Glutamatergic neuron (in vitro differentiated cells): ENCODE measurements at regions not wholly inside any gene's neighbourhood (a gene's known extent, or its start where the extent isn't known, plus 50 kb on each side); places are given as distances from the start of the nearest gene placed in this dataset.
"Not testable (repeated sequence)": the region's sequence is repeated elsewhere in the genome, so short reads cannot be mapped to it uniquely, and the experiment has no call there.

Experiments
- DNase-seq: peaks from one replicate; pipeline ENCODE4 v3.0.0; 2022
- H3K27ac Mint-ChIP-seq: one replicate; pipeline ENCODE4 v1.8.0; 2020; ENCODE audit warnings: mild to moderate bottlenecking, mixed read lengths, inconsistent platforms; ENCODE audit not compliant: unreplicated experiment
- H3K27me3 Mint-ChIP-seq: one replicate; pipeline ENCODE4 v1.8.0; 2020; ENCODE audit warnings: mild to moderate bottlenecking, moderate library complexity, mixed read lengths, inconsistent platforms; ENCODE audit not compliant: unreplicated experiment
- H3K36me3 Mint-ChIP-seq: one replicate; pipeline ENCODE4 v1.8.0; 2020; ENCODE audit warnings: mild to moderate bottlenecking, mixed read lengths, inconsistent platforms; ENCODE audit not compliant: unreplicated experiment
- H3K4me1 Mint-ChIP-seq: one replicate; pipeline ENCODE4 v1.8.0; 2020; ENCODE audit warnings: mild to moderate bottlenecking, low read depth, mixed read lengths, inconsistent platforms; ENCODE audit not compliant: unreplicated experiment
- H3K4me3 Mint-ChIP-seq: one replicate; pipeline ENCODE4 v1.8.0; 2020; ENCODE audit warnings: mild to moderate bottlenecking, mixed read lengths, inconsistent platforms; ENCODE audit not compliant: unreplicated experiment
- H3K9me3 Mint-ChIP-seq: one replicate; pipeline ENCODE4 v1.8.0; 2020; ENCODE audit warnings: mild to moderate bottlenecking, moderate library complexity, mixed read lengths, inconsistent platforms; ENCODE audit not compliant: unreplicated experiment
- TF ChIP-seq, protein P1 (sequence below): fragments of 200-600 bp; sonication (generic); IDR thresholded peaks from one replicate; pipeline ENCODE4 v1.5.0; 2021; ENCODE audit not compliant: partially characterized antibody, unreplicated experiment

- DNase-seq, result no peak
- no peak overlapping the region for H3K27ac Mint-ChIP-seq
- H3K27me3 Mint-ChIP-seq, result no peaks in the 10 kb centered on the region
- TF ChIP-seq, protein P1, sequence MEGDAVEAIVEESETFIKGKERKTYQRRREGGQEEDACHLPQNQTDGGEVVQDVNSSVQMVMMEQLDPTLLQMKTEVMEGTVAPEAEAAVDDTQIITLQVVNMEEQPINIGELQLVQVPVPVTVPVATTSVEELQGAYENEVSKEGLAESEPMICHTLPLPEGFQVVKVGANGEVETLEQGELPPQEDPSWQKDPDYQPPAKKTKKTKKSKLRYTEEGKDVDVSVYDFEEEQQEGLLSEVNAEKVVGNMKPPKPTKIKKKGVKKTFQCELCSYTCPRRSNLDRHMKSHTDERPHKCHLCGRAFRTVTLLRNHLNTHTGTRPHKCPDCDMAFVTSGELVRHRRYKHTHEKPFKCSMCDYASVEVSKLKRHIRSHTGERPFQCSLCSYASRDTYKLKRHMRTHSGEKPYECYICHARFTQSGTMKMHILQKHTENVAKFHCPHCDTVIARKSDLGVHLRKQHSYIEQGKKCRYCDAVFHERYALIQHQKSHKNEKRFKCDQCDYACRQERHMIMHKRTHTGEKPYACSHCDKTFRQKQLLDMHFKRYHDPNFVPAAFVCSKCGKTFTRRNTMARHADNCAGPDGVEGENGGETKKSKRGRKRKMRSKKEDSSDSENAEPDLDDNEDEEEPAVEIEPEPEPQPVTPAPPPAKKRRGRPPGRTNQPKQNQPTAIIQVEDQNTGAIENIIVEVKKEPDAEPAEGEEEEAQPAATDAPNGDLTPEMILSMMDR, result no peak
- no peaks in the 10 kb centered on the region for H3K36me3 Mint-ChIP-seq
- no peak overlapping the region for H3K4me3 Mint-ChIP-seq
- H3K9me3 Mint-ChIP-seq, result no peaks in the 10 kb centered on the region
- H3K4me1 Mint-ChIP-seq, result no peaks in the 10 kb centered on the region
These were observed 177.1 kb downstream of the CD47 start for GRCh38 chr3:107913701-107914100.

DNA sequence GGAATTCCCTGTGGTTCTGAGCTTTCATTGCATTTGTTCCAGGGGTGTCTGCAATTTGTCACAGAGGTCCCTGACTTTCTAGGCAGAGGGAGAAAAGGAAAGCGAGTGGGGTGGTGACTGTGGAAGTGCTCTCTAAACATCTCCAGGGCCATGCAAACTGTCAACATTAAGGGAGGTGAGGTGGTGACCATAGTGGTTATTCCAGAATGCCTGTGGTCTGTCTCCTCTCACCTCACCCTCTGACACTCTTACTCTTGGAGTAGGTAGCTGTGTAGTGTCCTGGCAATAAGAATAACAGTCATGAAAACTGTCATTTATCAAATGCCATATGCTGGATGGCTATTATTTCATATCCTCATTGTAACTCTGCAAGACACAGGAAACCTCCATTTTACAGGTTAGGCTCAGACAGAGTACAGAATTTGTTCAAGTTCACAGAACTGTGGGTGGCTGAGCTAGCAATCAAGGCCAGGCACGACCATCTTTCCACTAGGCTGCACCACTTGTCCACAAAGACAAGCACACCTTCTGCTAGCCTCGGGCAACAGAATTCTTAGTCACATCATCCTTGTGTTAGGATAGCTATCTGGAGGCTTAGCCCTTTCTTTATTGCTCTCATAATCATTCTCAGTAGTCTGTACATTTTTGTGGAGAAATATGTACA lies 179.4 kb downstream of the CD47 start:
- no peaks in the 10 kb centered on the region for H3K9me3 Mint-ChIP-seq
- H3K36me3 Mint-ChIP-seq, result no peaks in the 10 kb centered on the region
- H3K27me3 Mint-ChIP-seq, result no peaks in the 10 kb centered on the region
- TF ChIP-seq, protein P1, result no peak
- no peaks in the 10 kb centered on the region for H3K4me1 Mint-ChIP-seq
- H3K27ac Mint-ChIP-seq, result no peak overlapping the region
- DNase-seq, result no peak
- no peak overlapping the region for H3K4me3 Mint-ChIP-seq

- Mint-ChIP-seq H3K9me3 (no peaks in the 10 kb centered on the region), H3K27me3 (no peaks in the 10 kb centered on the region), H3K4me3 (no peak overlapping the region), H3K4me1 (no peaks in the 10 kb centered on the region), H3K36me3 (no peaks in the 10 kb centered on the region), H3K27ac (no peak overlapping the region)
- DNase-seq, result no peak
- TF ChIP-seq, protein P1, result no peak
These were observed 180.0 kb downstream of the CD47 start for GRCh38 chr3:107910713-107911259.

- not testable (repeated sequence) for H3K4me3 Mint-ChIP-seq, H3K36me3 Mint-ChIP-seq, H3K9me3 Mint-ChIP-seq, H3K27me3 Mint-ChIP-seq, DNase-seq, H3K4me1 Mint-ChIP-seq, H3K27ac Mint-ChIP-seq
These were observed 181.2 kb downstream of the CD47 start for GRCh38 chr3:107909583-107909982.

DNA sequence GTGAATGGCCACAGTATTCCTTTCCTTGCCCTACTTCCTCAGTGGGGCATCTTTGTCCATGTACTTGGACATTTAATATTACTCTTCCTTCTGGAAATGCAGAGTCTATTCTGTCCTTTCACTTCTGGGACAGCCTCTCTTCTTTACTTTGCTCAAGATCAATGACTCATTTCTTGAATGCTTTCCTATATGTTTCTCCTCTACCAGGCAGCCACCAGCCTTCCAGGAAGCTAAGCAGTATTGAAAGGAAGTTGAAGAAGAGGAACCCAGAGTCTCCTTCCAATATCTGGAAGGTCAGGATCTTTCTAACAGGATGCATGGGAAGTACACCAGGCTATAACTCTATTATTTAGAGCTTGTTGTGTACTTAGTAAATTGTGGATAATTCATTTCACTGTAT lies 182.8 kb downstream of the CD47 start:
- Mint-ChIP-seq H3K4me1 (no peaks in the 10 kb centered on the region), H3K9me3 (no peaks in the 10 kb centered on the region), H3K27me3 (no peaks in the 10 kb centered on the region), H3K27ac (no peak overlapping the region), H3K4me3 (no peak overlapping the region), H3K36me3 (no peaks in the 10 kb centered on the region)
- no peak for DNase-seq
- TF ChIP-seq, protein P1, result no peak
